Endodermal cell (in vitro differentiated cells): ENCODE measurements at regions not wholly inside any gene's neighbourhood (a gene's known extent, or its start where the extent isn't known, plus 50 kb on each side); places are given as distances from the start of the nearest gene placed in this dataset.

ENCODE experiments used
- DNase-seq: peaks from one replicate; pipeline ENCODE4 v3.0.0-alpha.2; 2017
- H3K27ac ChIP-seq: 2 replicates; pipeline ENCODE4 v1.5.1; 2013; ENCODE audit warnings: mild to moderate bottlenecking, low read depth, low read length, moderate library complexity
- H3K27me3 ChIP-seq: 2 replicates; pipeline ENCODE4 v1.6.1; 2013; ENCODE audit warnings: mild to moderate bottlenecking, low read length, moderate library complexity; ENCODE audit not compliant: insufficient read depth, control insufficient read depth, poor library complexity, severe bottlenecking
- H3K36me3 ChIP-seq: 2 replicates; pipeline ENCODE4 v1.7.0; 2013; ENCODE audit warnings: mild to moderate bottlenecking, low read length, moderate library complexity; ENCODE audit not compliant: control insufficient read depth, insufficient read depth
- H3K4me1 ChIP-seq: one replicate; pipeline ENCODE4 v1.7.0; 2013; ENCODE audit warnings: low read length; ENCODE audit not compliant: control insufficient read depth, insufficient read depth
- H3K4me3 ChIP-seq: 2 replicates; pipeline ENCODE4 v1.5.1; 2013; ENCODE audit warnings: mild to moderate bottlenecking, low read length, moderate library complexity
- H3K9ac ChIP-seq: 2 replicates; pipeline ENCODE4 v1.6.1; 2013; ENCODE audit warnings: mild to moderate bottlenecking, low read length, moderate library complexity; ENCODE audit not compliant: poor library complexity, severe bottlenecking; ENCODE audit errors: extremely low read depth
- H3K9me3 ChIP-seq: 2 replicates; pipeline ENCODE4 v1.6.1; 2013; ENCODE audit warnings: mild to moderate bottlenecking, low read length, moderate library complexity; ENCODE audit not compliant: control insufficient read depth
- H3K27ac Mint-ChIP-seq: 2 replicates; pipeline ENCODE4 v1.8.0; 2020; ENCODE audit warnings: mixed read lengths
- H3K27me3 Mint-ChIP-seq: 2 replicates; pipeline ENCODE4 v1.8.0; 2021; ENCODE audit warnings: mild to moderate bottlenecking, mixed read lengths; ENCODE audit not compliant: insufficient read depth
- H3K36me3 Mint-ChIP-seq: 2 replicates; pipeline ENCODE4 v1.8.0; 2020; ENCODE audit warnings: low read depth, mixed read lengths
- H3K4me1 Mint-ChIP-seq: 2 replicates; pipeline ENCODE4 v1.8.0; 2020; ENCODE audit warnings: mixed read lengths
- H3K4me3 Mint-ChIP-seq: 2 replicates; pipeline ENCODE4 v1.8.0; 2020; ENCODE audit warnings: mild to moderate bottlenecking, moderate library complexity, mixed read lengths
- H3K9me3 Mint-ChIP-seq: 2 replicates; pipeline ENCODE4 v1.8.0; 2020; ENCODE audit warnings: mild to moderate bottlenecking, mixed read lengths
- WGBS, 2 experiments: methylation state at CpG; one replicate each; pipeline versions ENCODE4 v1.1.5 to v1.1.7; 2013; ENCODE audit warnings: missing lambda C conversion rate in 2 of 2, mixed read lengths in 1 of 2; ENCODE audit not compliant: insufficient coverage in 1 of 2, insufficient read length in 1 of 2; 5-methylcytosine and 5-hydroxymethylcytosine counted together
- TF ChIP-seq, protein P1 (sequence below): fragments of 200-600 bp; sonication (generic); conservative IDR thresholded peaks from 2 replicates; pipeline ENCODE4 v1.5.0; 2021; ENCODE audit warnings: antibody characterized with exemption, mild to moderate bottlenecking

DNA sequence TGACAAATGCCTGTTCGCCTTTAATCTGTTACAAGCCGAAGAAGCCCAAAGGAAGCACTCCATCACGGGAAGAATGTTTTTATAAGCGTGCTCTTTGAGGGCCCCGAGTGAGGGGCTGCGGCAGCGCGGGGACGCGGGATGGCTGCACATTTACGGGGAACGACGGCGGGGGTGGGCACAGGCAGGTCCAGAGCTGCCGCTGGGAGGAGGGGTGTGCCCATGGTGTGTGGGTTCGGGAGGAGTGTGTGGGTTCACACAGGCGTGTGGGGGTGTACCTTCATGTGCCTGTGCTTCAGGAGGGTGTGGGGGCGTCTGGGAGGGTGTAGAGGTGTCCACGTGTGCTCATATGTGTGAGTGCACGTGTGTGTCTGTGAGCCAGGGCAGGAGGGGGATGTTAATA is 155.9 kb upstream of the ZC3H12A start:
- H3K4me1 Mint-ChIP-seq: peaks cover 26% of the 10 kb centered on the region
- no peak for DNase-seq
- peaks cover 20% of the 10 kb centered on the region for H3K27me3 Mint-ChIP-seq

DNA sequence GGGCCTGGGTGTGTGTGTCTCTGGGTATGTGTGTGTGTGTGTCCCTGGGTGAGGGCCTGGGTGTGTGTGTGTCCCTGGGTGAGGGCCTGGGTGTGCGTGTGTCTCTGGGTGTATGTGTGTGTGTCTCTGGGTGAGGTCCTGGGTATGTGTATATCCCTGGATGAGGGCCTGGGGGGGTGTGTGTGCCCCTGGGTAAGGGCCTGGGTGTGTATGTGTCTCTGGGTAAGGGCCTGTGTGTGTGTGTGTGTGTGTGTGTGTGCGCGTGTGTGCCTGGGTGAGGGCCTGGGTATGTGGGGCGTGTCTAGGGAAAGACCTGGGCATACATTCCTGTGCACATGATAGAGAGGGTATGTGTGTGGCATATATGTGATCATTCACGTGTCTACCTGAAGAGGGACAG is 155.1 kb upstream of the ZC3H12A start:
- no peaks in the 10 kb centered on the region for H3K9me3 ChIP-seq
- Mint-ChIP-seq H3K9me3 (no peaks in the 10 kb centered on the region), H3K4me1 (peaks cover 21% of the 10 kb centered on the region), H3K27ac (no peak overlapping the region), H3K36me3 (no peaks in the 10 kb centered on the region), H3K4me3 (no peak overlapping the region), H3K27me3 (peaks cover 20% of the 10 kb centered on the region)
- DNase-seq: no peak
- H3K4me3 ChIP-seq: no peak overlapping the region
- peaks cover 2% of the 10 kb centered on the region for H3K4me1 ChIP-seq
- 87 to 100% methylated on average over 2 to 5 of the region's 5 CpGs for WGBS, 2 experiments
- H3K36me3 ChIP-seq: no peaks in the 10 kb centered on the region
- TF ChIP-seq, protein P1, sequence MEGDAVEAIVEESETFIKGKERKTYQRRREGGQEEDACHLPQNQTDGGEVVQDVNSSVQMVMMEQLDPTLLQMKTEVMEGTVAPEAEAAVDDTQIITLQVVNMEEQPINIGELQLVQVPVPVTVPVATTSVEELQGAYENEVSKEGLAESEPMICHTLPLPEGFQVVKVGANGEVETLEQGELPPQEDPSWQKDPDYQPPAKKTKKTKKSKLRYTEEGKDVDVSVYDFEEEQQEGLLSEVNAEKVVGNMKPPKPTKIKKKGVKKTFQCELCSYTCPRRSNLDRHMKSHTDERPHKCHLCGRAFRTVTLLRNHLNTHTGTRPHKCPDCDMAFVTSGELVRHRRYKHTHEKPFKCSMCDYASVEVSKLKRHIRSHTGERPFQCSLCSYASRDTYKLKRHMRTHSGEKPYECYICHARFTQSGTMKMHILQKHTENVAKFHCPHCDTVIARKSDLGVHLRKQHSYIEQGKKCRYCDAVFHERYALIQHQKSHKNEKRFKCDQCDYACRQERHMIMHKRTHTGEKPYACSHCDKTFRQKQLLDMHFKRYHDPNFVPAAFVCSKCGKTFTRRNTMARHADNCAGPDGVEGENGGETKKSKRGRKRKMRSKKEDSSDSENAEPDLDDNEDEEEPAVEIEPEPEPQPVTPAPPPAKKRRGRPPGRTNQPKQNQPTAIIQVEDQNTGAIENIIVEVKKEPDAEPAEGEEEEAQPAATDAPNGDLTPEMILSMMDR: no peak
- H3K27ac ChIP-seq: no peak overlapping the region
- no peak overlapping the region for H3K9ac ChIP-seq
- no peaks in the 10 kb centered on the region for H3K27me3 ChIP-seq

More for the DNA sequence above, 155.9 kb upstream of the ZC3H12A start:
- no peaks in the 10 kb centered on the region for H3K9me3 ChIP-seq
- 88 to 91% methylated on average over 5 to 20 of the region's 20 CpGs for WGBS, 2 experiments
- Mint-ChIP-seq H3K27ac (no peak overlapping the region), H3K36me3 (no peaks in the 10 kb centered on the region), H3K4me3 (no peak overlapping the region), H3K9me3 (no peaks in the 10 kb centered on the region)
- H3K9ac ChIP-seq: no peak overlapping the region
- peaks cover 2% of the 10 kb centered on the region for H3K4me1 ChIP-seq
- H3K27me3 ChIP-seq: no peaks in the 10 kb centered on the region
- TF ChIP-seq, protein P1: no peak
- H3K4me3 ChIP-seq: no peak overlapping the region
- no peaks in the 10 kb centered on the region for H3K36me3 ChIP-seq
- H3K27ac ChIP-seq: peak overlapping the region; percentile 17

GRCh38 chr1:37323486-37324377 is 150.6 kb upstream of the ZC3H12A start:
- Histone ChIP-seq H3K4me1 (no peaks in the 10 kb centered on the region), H3K36me3 (no peaks in the 10 kb centered on the region), H3K27me3 (no peaks in the 10 kb centered on the region), H3K27ac (no peak overlapping the region), H3K4me3 (no peak overlapping the region), H3K9me3 (no peaks in the 10 kb centered on the region), H3K9ac (no peak overlapping the region)
- 43 to 52% methylated on average over 16 to 19 of the region's 19 CpGs for WGBS, 2 experiments
- Mint-ChIP-seq H3K4me3 (no peak overlapping the region), H3K9me3 (no peaks in the 10 kb centered on the region), H3K27ac (no peak overlapping the region), H3K36me3 (no peaks in the 10 kb centered on the region), H3K4me1 (no peaks in the 10 kb centered on the region), H3K27me3 (peaks cover 5% of the 10 kb centered on the region)
- DNase-seq: peak; percentile 89
- TF ChIP-seq, protein P1: peak; percentile 96
